ENCODE measurements at regions not wholly inside any gene's neighbourhood (a gene's known extent, or its start where the extent isn't known, plus 50 kb on each side); places are given as distances from the start of the nearest gene placed in this dataset.

DNA sequence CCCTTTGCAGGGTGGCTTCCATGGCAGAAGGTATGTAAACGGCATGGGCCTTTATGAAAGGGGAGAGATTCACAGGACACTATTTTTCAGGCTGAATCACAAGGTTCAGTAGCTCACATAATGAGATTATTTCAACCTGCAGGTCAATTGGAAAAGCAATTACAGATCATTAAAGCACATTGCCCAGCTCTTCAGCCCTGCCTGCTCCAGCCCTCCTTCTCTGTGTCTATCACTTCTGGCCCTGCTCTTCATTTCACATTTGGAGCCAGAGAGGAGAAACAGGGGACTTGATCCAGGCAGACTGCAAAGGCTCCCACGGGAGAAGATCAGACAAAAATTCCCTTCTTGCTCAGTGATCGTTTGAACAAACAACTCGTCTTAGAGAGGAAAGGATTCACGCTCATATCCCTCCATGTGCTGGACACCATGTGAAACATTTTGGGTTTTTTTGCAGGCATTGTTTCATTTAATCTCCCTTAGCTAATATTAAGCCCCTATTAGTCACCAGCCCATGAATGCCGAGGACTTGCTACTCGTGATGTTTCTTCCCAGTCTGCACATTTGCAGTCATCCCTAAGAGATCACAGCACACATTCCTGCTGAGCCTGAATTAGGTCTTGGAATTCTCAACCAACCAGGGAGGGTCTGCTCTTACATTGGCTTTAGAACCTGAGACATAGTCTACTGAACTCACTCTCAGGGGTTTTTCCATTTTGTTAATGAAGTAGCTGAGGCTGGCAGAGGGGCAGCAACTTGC lies 443.9 kb upstream of the CCL2 start:
- in situ Hi-C loops (cut with HindIII; ENCODE audit: low pct_unique_long_range_greater_than_20kb, low sequenced_read_pairs): no loop called here
- no peak for DNase-seq (ENCODE audit: low read depth)

DNA sequence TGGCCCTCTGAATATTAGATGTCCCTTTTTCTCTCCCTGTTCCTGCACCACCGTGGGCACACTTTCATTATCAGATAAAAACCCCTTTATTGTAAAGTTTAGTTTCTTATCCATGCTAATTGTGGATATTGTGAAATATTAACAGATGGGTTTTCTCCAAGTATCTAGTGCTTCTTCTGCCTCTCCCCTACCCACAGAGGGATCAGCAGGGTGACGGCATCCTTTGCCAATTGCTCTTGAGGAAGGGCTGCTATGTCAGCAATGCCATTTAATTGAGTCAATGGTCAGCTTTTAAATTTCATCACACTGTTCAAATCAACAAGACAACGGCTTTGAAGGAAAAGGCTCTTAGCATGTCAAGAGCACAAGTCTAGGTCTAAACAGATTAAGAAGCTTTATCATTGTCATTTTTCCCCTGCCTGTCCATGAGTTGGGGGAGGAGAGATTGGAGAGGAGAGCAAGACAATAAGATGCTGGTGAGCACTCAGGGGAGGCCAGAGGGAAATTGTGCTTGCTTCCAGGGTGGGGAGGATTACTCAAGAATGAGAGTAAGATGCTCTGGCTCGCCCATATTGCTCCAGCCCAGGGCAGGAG lies 443.0 kb upstream of the CCL2 start:
- in situ Hi-C loops (cut with HindIII; ENCODE audit: low pct_unique_long_range_greater_than_20kb, low sequenced_read_pairs): no loop called here
- DNase-seq (ENCODE audit: low read depth): no peak

- DNase-seq (ENCODE audit: low read depth): no peak
- in situ Hi-C loops (cut with HindIII; ENCODE audit: low pct_unique_long_range_greater_than_20kb, low sequenced_read_pairs): no loop called here
Observed at GRCh38 chr17:33814852-33815251, 440.2 kb upstream of the CCL2 start.

GRCh38 chr17:33816036-33816435 lies 439.0 kb upstream of the CCL2 start:
- in situ Hi-C loops (cut with HindIII; ENCODE audit: low pct_unique_long_range_greater_than_20kb, low sequenced_read_pairs): no loop called here

DNA sequence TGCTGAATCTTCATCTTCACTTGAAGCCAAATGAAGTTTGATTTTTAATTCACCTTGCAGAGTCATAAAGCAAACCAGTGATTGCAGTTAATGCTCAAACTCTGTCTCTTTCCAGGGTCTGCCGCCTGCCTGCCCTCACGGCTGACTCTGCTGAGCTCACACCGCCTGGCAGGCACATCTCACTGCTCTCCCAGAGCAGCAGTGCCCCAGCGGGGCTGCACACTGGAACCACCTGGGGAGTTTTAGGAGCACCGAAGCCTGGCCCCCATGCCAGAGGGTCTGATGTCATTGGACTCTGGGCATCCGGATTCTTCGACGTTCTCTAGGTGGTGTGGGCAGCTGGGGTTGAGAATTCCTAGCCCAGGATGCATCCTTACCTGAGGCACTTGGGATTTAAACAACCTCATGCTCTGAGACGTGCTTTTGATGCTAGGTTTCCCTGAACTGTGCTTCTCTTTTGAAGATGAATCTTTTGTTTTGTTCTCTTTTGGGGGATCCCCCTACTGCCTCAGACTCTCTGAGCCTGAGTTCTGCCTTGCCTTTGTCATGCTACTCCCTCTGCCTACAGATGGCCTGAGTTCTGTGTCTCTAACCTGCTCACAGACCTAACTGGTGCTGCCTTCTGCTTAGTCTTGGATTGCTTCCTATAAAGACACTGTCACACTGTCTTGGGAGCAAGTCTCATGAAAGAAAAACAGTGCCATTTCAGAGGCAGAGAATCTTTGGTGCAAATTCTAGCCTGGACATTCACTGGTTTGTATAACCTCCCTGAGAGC lies 438.1 kb upstream of the CCL2 start:
- DNase-seq (ENCODE audit: low read depth): no peak
- in situ Hi-C loops (cut with HindIII; ENCODE audit: low pct_unique_long_range_greater_than_20kb, low sequenced_read_pairs): no loop called here

More at GRCh38 chr17:33816036-33816435, 439.0 kb upstream of the CCL2 start:
- DNase-seq (ENCODE audit: low read depth): no peak

GRCh38 chr17:33819539-33819938 lies 435.5 kb upstream of the CCL2 start:
- in situ Hi-C loops (cut with HindIII; ENCODE audit: low pct_unique_long_range_greater_than_20kb, low sequenced_read_pairs): no loop called here

GRCh38 chr17:33832262-33832661 lies 422.8 kb upstream of the CCL2 start:
- in situ Hi-C loops (cut with HindIII; ENCODE audit: low pct_unique_long_range_greater_than_20kb, low sequenced_read_pairs): no loop called here
- DNase-seq (ENCODE audit: low read depth): no peak

More at GRCh38 chr17:33819539-33819938, 435.5 kb upstream of the CCL2 start:
- DNase-seq (ENCODE audit: low read depth): no peak

DNA sequence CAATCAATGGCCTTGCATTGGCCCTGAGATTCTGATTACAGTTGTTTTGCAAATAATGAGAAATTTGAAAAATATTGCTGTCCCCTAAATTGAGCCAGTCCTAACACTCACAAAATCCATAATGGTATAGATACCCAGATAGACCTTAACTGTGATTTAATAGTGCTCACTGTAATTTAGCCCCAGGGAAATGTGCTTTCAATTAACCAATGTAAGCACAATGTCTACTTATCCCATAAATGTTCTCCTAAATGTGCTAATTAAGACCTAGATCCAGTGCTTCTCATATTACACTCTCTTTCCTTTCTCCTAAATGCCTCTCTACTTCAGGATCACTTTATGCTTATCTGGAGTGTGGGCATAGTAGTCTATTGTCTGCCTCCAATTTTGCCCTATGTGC lies 417.8 kb upstream of the CCL2 start:
- no peak for DNase-seq (ENCODE audit: low read depth)
- in situ Hi-C loops (cut with HindIII; ENCODE audit: low pct_unique_long_range_greater_than_20kb, low sequenced_read_pairs): no loop called here

GRCh38 chr17:33838281-33838680 lies 416.8 kb upstream of the CCL2 start:
- in situ Hi-C loops (cut with HindIII; ENCODE audit: low pct_unique_long_range_greater_than_20kb, low sequenced_read_pairs): no loop called here
- peak; percentile 37 for DNase-seq (ENCODE audit: low read depth)

DNA sequence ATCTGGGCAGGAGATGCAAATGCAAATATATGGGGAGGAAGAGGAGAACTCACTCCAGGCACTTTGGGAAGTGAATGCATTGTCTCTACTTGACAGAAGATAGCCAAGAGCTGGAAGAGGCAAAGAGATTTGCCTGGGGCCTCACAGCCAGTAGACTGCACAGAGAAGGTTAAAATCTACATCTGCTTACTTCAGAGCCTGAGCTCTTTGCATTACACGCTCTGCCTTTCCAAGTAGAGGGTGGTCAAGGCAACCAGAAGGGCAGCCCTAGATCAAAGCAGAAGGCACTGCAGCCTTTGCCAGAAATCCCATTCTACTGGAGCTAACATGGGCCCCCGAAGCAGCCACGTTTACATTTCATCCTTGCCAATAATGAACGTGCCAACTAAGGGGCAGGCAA lies 407.2 kb upstream of the CCL2 start:
- in situ Hi-C loops (cut with HindIII; ENCODE audit: low pct_unique_long_range_greater_than_20kb, low sequenced_read_pairs): no loop called here
- DNase-seq (ENCODE audit: low read depth): no peak

GRCh38 chr17:33848433-33848832 lies 406.7 kb upstream of the CCL2 start:
- no peak for DNase-seq (ENCODE audit: low read depth)
- in situ Hi-C loops (cut with HindIII; ENCODE audit: low pct_unique_long_range_greater_than_20kb, low sequenced_read_pairs): no loop called here

GRCh38 chr17:33854596-33854995 lies 400.5 kb upstream of the CCL2 start:
- in situ Hi-C loops (cut with HindIII; ENCODE audit: low pct_unique_long_range_greater_than_20kb, low sequenced_read_pairs): no loop called here
- peak; percentile 21 for DNase-seq (ENCODE audit: low read depth)

DNA sequence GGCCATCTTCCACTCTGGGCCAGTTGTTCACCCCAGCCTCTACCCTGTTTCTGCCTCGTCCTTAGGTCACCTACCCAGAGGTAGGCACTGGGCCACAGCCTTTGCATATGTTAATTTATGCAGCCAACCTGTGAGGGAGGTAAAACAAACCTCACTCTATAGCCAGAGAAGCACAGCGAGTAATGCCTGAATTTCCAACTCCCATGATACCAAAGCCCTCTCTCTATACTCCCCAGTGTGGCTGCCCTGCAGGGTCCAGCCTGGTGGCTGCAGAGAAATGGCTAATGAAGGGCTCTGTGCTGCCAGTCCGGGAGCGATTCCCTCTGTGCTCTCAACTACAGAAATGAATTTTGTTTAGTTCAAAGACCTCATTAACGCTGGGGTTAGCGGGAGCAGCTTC lies 397.0 kb upstream of the CCL2 start:
- in situ Hi-C loops (cut with HindIII; ENCODE audit: low pct_unique_long_range_greater_than_20kb, low sequenced_read_pairs): no loop called here

DNA sequence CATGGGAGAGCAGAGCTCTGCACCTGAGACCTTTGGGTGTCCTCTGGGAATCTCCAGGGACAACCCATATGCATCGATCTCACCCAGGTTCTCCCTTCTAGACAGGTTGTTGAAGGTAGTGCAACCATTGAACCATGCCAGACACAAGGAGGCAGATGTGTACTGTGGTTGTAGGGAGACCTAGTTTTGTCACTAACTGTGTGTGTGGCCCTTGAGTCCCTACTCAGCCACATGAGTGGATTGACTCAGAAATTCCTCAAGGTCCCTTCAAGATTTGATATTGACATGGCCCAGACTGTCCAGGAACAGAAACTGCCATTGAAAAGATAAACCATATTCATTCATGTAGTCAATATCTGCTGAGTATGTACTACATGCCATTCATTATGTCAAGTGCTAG lies 396.4 kb upstream of the CCL2 start:
- in situ Hi-C loops (cut with HindIII; ENCODE audit: low pct_unique_long_range_greater_than_20kb, low sequenced_read_pairs): no loop called here
- DNase-seq (ENCODE audit: low read depth): no peak

More for the DNA sequence above, 397.0 kb upstream of the CCL2 start:
- no peak for DNase-seq (ENCODE audit: low read depth)

DNA sequence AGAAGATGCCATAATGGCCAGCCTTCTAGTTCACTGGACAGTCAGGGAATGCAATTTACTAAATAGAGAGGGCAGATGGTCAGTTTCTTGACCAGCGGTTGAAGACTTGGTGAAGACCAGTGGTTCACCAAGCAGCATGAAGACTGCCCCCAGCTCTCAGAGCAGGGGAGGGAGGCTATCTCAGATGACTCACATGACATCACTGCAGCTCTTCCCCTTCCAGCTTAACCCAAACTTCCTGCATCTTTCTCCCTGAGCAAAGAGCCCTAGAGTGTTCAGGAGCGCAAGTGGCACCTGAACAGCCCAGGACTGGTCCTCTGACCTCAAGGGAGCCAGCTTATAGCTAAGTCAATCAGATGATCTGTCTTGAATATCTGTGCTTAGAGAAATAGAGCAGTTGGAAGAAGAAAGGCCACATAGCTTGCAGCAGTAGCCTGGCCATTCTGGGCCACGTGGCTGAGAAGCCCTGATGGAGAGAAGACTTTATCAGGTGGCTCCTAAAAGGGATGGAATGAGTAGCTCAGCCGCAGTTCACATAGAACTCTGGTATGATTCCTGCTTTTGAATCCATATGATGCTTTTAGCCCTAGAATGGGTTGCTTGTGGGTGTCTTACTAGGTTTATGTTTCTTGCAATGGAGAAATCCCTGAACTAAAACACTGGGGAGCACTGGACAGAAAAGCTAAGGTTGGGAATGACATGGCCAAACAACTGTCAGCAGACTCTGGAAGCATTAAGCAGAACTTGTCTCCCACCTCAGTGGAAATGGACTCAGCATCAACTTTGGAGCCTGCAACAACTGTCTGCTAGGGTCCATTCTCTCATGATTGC lies 392.1 kb upstream of the CCL2 start:
- in situ Hi-C loops (cut with HindIII; ENCODE audit: low pct_unique_long_range_greater_than_20kb, low sequenced_read_pairs): no loop called here
- no peak for DNase-seq (ENCODE audit: low read depth)

DNA sequence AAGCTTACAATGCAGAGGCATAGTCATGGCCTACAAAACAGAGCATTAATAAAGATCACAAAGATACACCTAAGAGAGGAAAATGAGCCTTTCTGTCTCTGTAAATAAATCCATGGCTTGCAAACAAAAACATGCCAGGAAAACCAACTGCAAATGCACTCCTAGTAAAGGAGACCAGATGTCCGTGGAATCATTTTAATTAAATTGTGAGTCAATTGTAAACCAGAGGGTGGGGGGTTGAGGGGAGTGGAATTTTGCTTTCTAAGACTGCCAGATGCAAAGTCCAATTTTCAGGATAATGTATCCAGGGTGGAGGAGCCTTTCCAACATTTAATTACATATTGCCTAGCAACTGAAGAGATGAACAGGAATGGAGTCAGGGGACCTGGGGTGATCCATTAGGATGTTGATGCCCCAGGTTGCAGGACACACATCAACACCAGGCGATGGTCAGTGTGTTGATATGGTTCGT lies 390.3 kb upstream of the CCL2 start:
- DNase-seq (ENCODE audit: low read depth): no peak
- in situ Hi-C loops (cut with HindIII; ENCODE audit: low pct_unique_long_range_greater_than_20kb, low sequenced_read_pairs): no loop called here

GRCh38 chr17:33868899-33869298 lies 386.2 kb upstream of the CCL2 start:
- in situ Hi-C loops (cut with HindIII; ENCODE audit: low pct_unique_long_range_greater_than_20kb, low sequenced_read_pairs): no loop called here

DNA sequence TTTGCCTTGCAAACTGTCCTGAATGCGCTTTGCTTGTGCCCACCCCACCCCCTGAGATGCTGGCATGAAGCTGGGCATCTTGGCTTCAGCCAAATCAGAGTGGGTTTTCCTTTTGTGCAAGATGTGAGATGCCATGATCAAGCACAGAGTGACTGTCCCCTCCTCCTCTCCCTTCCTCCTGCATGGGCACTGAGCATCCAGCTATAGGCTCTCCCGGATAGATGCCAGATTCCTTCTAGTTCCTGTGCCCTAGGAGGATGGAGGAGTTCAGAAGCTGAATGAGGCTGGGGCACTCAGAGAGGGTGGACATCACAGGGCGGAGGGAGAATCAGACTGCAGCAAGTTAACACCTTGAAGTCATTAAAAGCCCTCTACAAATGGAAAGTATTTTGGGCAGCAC lies 384.1 kb upstream of the CCL2 start:
- in situ Hi-C loops (cut with HindIII; ENCODE audit: low pct_unique_long_range_greater_than_20kb, low sequenced_read_pairs): no loop called here
- DNase-seq (ENCODE audit: low read depth): no peak

More at GRCh38 chr17:33868899-33869298, 386.2 kb upstream of the CCL2 start:
- no peak for DNase-seq (ENCODE audit: low read depth)

Measured in Caki2 (cell line).